K562 (cell line): ENCODE measurements at regions not wholly inside any gene's neighbourhood (a gene's known extent, or its start where the extent isn't known, plus 50 kb on each side); places are given as distances from the start of the nearest gene placed in this dataset.

Experiments
- ARHGAP35 ChIP-seq: fragments of 450-650 bp; IDR thresholded peaks from 2 replicates; pipeline ENCODE4 v1.6.1; 2018; ENCODE audit not compliant: partially characterized antibody
- ARNT ChIP-seq, 2 experiments: fragments of 450-650 bp; IDR thresholded peaks; 2 replicates each; pipeline ENCODE4 v1.6.1; 2016; ENCODE audit warnings: mild to moderate bottlenecking in 1 of 2
- ASH1L ChIP-seq: fragments of 450-650 bp; IDR thresholded peaks from 2 replicates; pipeline ENCODE4 v1.6.1; 2018; ENCODE audit warnings: borderline replicate concordance, mild to moderate bottlenecking, low read depth; ENCODE audit not compliant: partially characterized antibody
- CBFB ChIP-seq: sonication (generic); formaldehyde crosslinking; IDR thresholded peaks from 2 replicates; pipeline ENCODE4 v1.4.0; 2020; ENCODE audit warnings: mild to moderate bottlenecking, missing genetic modification reagents
- CEBPB ChIP-seq: fragments of 450-650 bp; IDR thresholded peaks from 2 replicates; pipeline ENCODE4 v1.6.1; 2016; ENCODE audit warnings: missing genetic modification characterization, missing compliant biosample characterization
- HDAC6 ChIP-seq: IDR thresholded peaks from 2 replicates; pipeline ENCODE4 v1.6.1; 2012; ENCODE audit warnings: low read depth, mild to moderate bottlenecking, control low read depth, inconsistent platforms, low read length, moderate library complexity
- HDGF ChIP-seq: fragments of 450-650 bp; IDR thresholded peaks from 2 replicates; pipeline ENCODE4 v1.6.1; 2016
- MXI1 ChIP-seq: IDR thresholded peaks from 2 replicates; pipeline ENCODE4 v1.6.1; 2011; ENCODE audit warnings: low read depth, mild to moderate bottlenecking, improper control_type of control experiment, low read length
- NCOA6 ChIP-seq: fragments of 450-650 bp; IDR thresholded peaks from 2 replicates; pipeline ENCODE4 v1.6.1; 2017; ENCODE audit warnings: mild to moderate bottlenecking
- NFRKB ChIP-seq: fragments of 450-650 bp; IDR thresholded peaks from 2 replicates; pipeline ENCODE4 v1.6.1; 2016; ENCODE audit warnings: low read depth
- SIX5 ChIP-seq, 2 experiments: IDR thresholded peaks; 2 replicates each; pipeline ENCODE4 v1.6.1; 2011; ENCODE audit warnings: low read length in 2 of 2, borderline replicate concordance in 1 of 2, low read depth in 1 of 2, mild to moderate bottlenecking in 1 of 2, moderate library complexity in 1 of 2; ENCODE audit not compliant: insufficient read depth in 1 of 2
- U2AF1 ChIP-seq: fragments of 200-400 bp; formaldehyde crosslinking; optimal IDR thresholded peaks from 2 replicates; pipeline ENCODE3; 2017; ENCODE audit warnings: mild to moderate bottlenecking, low read depth, low read length, moderate library complexity
- U2AF2 ChIP-seq: fragments of 200-400 bp; formaldehyde crosslinking; optimal IDR thresholded peaks from 2 replicates; pipeline ENCODE3; 2017; ENCODE audit warnings: low read depth, mild to moderate bottlenecking, low read length
- XRCC4 ChIP-seq: IDR thresholded peaks from one replicate; pipeline ENCODE4 v1.6.1; 2011; ENCODE audit not compliant: insufficient read depth, insufficient read length; ENCODE audit errors: extremely low read depth
- YBX1 ChIP-seq: fragments of 450-650 bp; IDR thresholded peaks from 2 replicates; pipeline ENCODE4 v1.7.1; 2016; ENCODE audit warnings: mild to moderate bottlenecking
- ZC3H8 ChIP-seq: fragments of 450-650 bp; IDR thresholded peaks from 2 replicates; pipeline ENCODE4 v1.6.1; 2017
- ZNF316 ChIP-seq: fragments of 450-650 bp; IDR thresholded peaks from 2 replicates; pipeline ENCODE4 v1.6.1; 2016
- ZNF444 ChIP-seq: fragments of 250-450 bp; sonication (Bioruptor Pico); IDR thresholded peaks from 2 replicates; pipeline ENCODE4 v1.4.0; 2020; ENCODE audit warnings: mild to moderate bottlenecking, moderate library complexity
- TF ChIP-seq, protein P1 (sequence below): sonication (generic); formaldehyde crosslinking; IDR thresholded peaks from 2 replicates; pipeline ENCODE4 v1.8.0; 2022; ENCODE audit warnings: mild to moderate bottlenecking, missing genetic modification reagents
- TF ChIP-seq, protein P2 (sequence below): fragments of 250-450 bp; sonication (Bioruptor Pico); IDR thresholded peaks from 2 replicates; pipeline ENCODE4 v1.5.0; 2022; ENCODE audit warnings: mild to moderate bottlenecking
- TF ChIP-seq, protein P3 (sequence below), 2 experiments: fragments of 450-650 bp in 1 of 2; sonication (generic) in 1 of 2; formaldehyde crosslinking in 1 of 2; IDR thresholded peaks in 1 of 2; conservative IDR thresholded peaks in 1 of 2; 2 replicates each; pipeline versions ENCODE4 v1.6.1 to v1.8.1; 2016 to 2023; ENCODE audit warnings: mild to moderate bottlenecking in 2 of 2, moderate library complexity in 2 of 2, inconsistent platforms in 1 of 2, missing genetic modification reagents in 1 of 2
- TF ChIP-seq, protein P4 (sequence below): fragments of 150-350 bp; conservative IDR thresholded peaks from 2 replicates; pipeline ENCODE4 v1.6.1; 2014; ENCODE audit warnings: low read length

GRCh38 chr16:85528528-85529387 lies 84.4 kb upstream of the GSE1 start (continued):
- TF ChIP-seq, protein P1, sequence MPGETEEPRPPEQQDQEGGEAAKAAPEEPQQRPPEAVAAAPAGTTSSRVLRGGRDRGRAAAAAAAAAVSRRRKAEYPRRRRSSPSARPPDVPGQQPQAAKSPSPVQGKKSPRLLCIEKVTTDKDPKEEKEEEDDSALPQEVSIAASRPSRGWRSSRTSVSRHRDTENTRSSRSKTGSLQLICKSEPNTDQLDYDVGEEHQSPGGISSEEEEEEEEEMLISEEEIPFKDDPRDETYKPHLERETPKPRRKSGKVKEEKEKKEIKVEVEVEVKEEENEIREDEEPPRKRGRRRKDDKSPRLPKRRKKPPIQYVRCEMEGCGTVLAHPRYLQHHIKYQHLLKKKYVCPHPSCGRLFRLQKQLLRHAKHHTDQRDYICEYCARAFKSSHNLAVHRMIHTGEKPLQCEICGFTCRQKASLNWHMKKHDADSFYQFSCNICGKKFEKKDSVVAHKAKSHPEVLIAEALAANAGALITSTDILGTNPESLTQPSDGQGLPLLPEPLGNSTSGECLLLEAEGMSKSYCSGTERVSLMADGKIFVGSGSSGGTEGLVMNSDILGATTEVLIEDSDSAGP (CRISPR knock-in tag): no peak
- TF ChIP-seq U2AF2: no peak
- no peak for TF ChIP-seq ZNF444 (CRISPR knock-in tag)
- no peak for TF ChIP-seq XRCC4
- no peak for TF ChIP-seq NCOA6
- TF ChIP-seq ZNF316: no peak
- TF ChIP-seq U2AF1: no peak
- TF ChIP-seq CBFB (CRISPR knock-in tag): no peak; the same call in 1 of the 2 replicates
- no peak; the same call in 1 of the 2 replicates for TF ChIP-seq HDGF
- no peak for TF ChIP-seq NFRKB
- TF ChIP-seq, protein P2, sequence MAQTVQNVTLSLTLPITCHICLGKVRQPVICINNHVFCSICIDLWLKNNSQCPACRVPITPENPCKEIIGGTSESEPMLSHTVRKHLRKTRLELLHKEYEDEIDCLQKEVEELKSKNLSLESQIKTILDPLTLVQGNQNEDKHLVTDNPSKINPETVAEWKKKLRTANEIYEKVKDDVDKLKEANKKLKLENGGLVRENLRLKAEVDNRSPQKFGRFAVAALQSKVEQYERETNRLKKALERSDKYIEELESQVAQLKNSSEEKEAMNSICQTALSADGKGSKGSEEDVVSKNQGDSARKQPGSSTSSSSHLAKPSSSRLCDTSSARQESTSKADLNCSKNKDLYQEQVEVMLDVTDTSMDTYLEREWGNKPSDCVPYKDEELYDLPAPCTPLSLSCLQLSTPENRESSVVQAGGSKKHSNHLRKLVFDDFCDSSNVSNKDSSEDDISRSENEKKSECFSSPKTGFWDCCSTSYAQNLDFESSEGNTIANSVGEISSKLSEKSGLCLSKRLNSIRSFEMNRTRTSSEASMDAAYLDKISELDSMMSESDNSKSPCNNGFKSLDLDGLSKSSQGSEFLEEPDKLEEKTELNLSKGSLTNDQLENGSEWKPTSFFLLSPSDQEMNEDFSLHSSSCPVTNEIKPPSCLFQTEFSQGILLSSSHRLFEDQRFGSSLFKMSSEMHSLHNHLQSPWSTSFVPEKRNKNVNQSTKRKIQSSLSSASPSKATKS (CRISPR knock-in tag): no peak
- TF ChIP-seq, protein P3, sequence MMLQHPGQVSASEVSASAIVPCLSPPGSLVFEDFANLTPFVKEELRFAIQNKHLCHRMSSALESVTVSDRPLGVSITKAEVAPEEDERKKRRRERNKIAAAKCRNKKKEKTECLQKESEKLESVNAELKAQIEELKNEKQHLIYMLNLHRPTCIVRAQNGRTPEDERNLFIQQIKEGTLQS (IDR thresholded peaks at IDR 0.05): no peak
- TF ChIP-seq, protein P3 (CRISPR knock-in tag; conservative IDR thresholded peaks at IDR 0.05): no peak
- no peak for TF ChIP-seq ZC3H8
- TF ChIP-seq, protein P4, sequence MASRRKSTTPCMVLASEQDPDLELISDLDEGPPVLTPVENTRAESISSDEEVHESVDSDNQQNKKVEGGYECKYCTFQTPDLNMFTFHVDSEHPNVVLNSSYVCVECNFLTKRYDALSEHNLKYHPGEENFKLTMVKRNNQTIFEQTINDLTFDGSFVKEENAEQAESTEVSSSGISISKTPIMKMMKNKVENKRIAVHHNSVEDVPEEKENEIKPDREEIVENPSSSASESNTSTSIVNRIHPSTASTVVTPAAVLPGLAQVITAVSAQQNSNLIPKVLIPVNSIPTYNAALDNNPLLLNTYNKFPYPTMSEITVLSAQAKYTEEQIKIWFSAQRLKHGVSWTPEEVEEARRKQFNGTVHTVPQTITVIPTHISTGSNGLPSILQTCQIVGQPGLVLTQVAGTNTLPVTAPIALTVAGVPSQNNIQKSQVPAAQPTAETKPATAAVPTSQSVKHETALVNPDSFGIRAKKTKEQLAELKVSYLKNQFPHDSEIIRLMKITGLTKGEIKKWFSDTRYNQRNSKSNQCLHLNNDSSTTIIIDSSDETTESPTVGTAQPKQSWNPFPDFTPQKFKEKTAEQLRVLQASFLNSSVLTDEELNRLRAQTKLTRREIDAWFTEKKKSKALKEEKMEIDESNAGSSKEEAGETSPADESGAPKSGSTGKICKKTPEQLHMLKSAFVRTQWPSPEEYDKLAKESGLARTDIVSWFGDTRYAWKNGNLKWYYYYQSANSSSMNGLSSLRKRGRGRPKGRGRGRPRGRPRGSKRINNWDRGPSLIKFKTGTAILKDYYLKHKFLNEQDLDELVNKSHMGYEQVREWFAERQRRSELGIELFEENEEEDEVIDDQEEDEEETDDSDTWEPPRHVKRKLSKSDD: no peak
- TF ChIP-seq ASH1L: no peak
- no peak for TF ChIP-seq CEBPB (tag)
- no peak for TF ChIP-seq MXI1
- TF ChIP-seq ARHGAP35: no peak
- peak; percentile 20 to 30; a peak in 1 of 4 replicates for TF ChIP-seq ARNT (IDR thresholded peaks at IDR 0.05)
- TF ChIP-seq HDAC6: no peak
- no peak for TF ChIP-seq YBX1
- no peak for TF ChIP-seq SIX5 (IDR thresholded peaks at IDR 0.05; ENCODE audit: borderline replicate concordance in 1 of 2, insufficient read depth in 1 of 2, low read depth in 1 of 2, low read length in 2 of 2)
